B cell (primary cell): ENCODE measurements at regions not wholly inside any gene's neighbourhood (a gene's known extent, or its start where the extent isn't known, plus 50 kb on each side); places are given as distances from the start of the nearest gene placed in this dataset.

ENCODE experiments used
- ATAC-seq: fragments of 200-7000 bp; cut with Tn5 transposase; one replicate; pipeline ENCODE4 v1.10.0; 2021; ENCODE audit warnings: low read depth, mild to moderate bottlenecking, moderate number of reproducible peaks, moderate library complexity
- CTCF ChIA-PET: fragments of 350-600 bp; sonication (Branson Sonifier 250); formaldehyde crosslinking; loops from one replicate; lab custom pipeline; 2021; ENCODE audit warnings: antibody characterized with exemption, inconsistent platforms; lab: Charles Lee
- POLR2A ChIA-PET: fragments of 350-600 bp; sonication (Branson Sonifier 250); formaldehyde crosslinking; loops from one replicate; lab custom pipeline; 2021; ENCODE audit warnings: antibody characterized with exemption; lab: Charles Lee
- DNase-seq: peaks from one replicate; pipeline ENCODE4 v3.0.0; 2013
- H2AFZ ChIP-seq: 2 replicates; pipeline ENCODE4 v1.6.1; 2012; ENCODE audit warnings: mild to moderate bottlenecking, low read depth, low read length; ENCODE audit not compliant: insufficient read depth, poor library complexity, severe bottlenecking
- H3K27ac ChIP-seq, 2 donors: 1 replicate in 1 of 2; 2 replicates in 1 of 2; pipeline ENCODE4 v1.5.1; 2012 to 2013; ENCODE audit warnings: low read length in 2 of 2, mild to moderate bottlenecking in 2 of 2, moderate library complexity in 1 of 2
- H3K27me3 ChIP-seq, 4 experiments: fragments of 200-600 bp in 1 of 4; sonication (generic) in 1 of 4; replicated peaks in 1 of 4; 1 replicate in 2 of 4; 2 replicates in 2 of 4; pipeline versions ENCODE4 v1.6.1 to v1.7.0; 2013 to 2016; ENCODE audit warnings: low read length in 3 of 4, mild to moderate bottlenecking in 2 of 4, mixed read lengths in 1 of 4, moderate library complexity in 1 of 4; ENCODE audit not compliant: insufficient read depth in 4 of 4, control insufficient read depth in 3 of 4; ENCODE audit errors: control extremely low read depth in 1 of 4
- H3K36me3 ChIP-seq, 2 experiments: replicated peaks in 1 of 2; 1 replicate in 1 of 2; 2 replicates in 1 of 2; pipeline versions ENCODE4 v1.6.1 to v1.7.1; 2013; ENCODE audit warnings: low read length in 1 of 2; ENCODE audit not compliant: insufficient read depth in 2 of 2, control insufficient read depth in 1 of 2; ENCODE audit errors: control extremely low read depth in 1 of 2, extremely low read depth in 1 of 2
- H3K4me1 ChIP-seq, 2 donors: fragments of 200-600 bp in 1 of 2; sonication (generic) in 1 of 2; 1 replicate in 1 of 2; 2 replicates in 1 of 2; pipeline versions ENCODE4 v1.5.1 to v1.6.1; 2013 to 2017; ENCODE audit warnings: low read length in 2 of 2; ENCODE audit not compliant: control insufficient read depth in 2 of 2, insufficient read depth in 2 of 2
- H3K4me2 ChIP-seq: replicated peaks from 2 replicates; pipeline ENCODE3; 2012; ENCODE audit warnings: mild to moderate bottlenecking, low read depth, low read length; ENCODE audit not compliant: poor library complexity, severe bottlenecking
- H3K4me3 ChIP-seq, 5 experiments: fragments of 200-600 bp in 1 of 5; sonication (generic) in 1 of 5; 1 replicate in 3 of 5; 2 replicates in 2 of 5; pipeline versions ENCODE4 v1.5.1 to v1.7.0; 2011 to 2016; ENCODE audit warnings: low read length in 4 of 5, mild to moderate bottlenecking in 4 of 5, low read depth in 2 of 5, control low read depth in 1 of 5, moderate library complexity in 1 of 5; ENCODE audit not compliant: insufficient read depth in 1 of 5; ENCODE audit errors: control extremely low read depth in 1 of 5, extremely low read depth in 1 of 5
- H3K79me2 ChIP-seq: fragments of 200-600 bp; sonication (generic); one replicate; pipeline ENCODE4 v1.6.0; 2016; ENCODE audit warnings: low read length; ENCODE audit not compliant: control insufficient read depth, insufficient read depth
- H3K9ac ChIP-seq: fragments of 200-600 bp; sonication (generic); 2 replicates; pipeline ENCODE4 v1.6.1; 2017; ENCODE audit warnings: mild to moderate bottlenecking, low read length, moderate library complexity
- H3K9me3 ChIP-seq, 3 donors: one replicate each; pipeline versions ENCODE4 v1.6.1 to v1.7.1; 2013; ENCODE audit warnings: low read length in 2 of 3; ENCODE audit not compliant: control insufficient read depth in 2 of 3, insufficient read depth in 1 of 3; ENCODE audit errors: control extremely low read depth in 1 of 3
- H4K20me1 ChIP-seq: 2 replicates; pipeline ENCODE4 v1.6.0; 2012; ENCODE audit warnings: mild to moderate bottlenecking, low read length; ENCODE audit not compliant: insufficient read depth, control insufficient read depth, poor library complexity, severe bottlenecking
- H3K27ac Mint-ChIP-seq: one replicate; pipeline ENCODE4 v1.8.0; 2021; ENCODE audit warnings: mixed read lengths
- H3K27me3 Mint-ChIP-seq: one replicate; pipeline ENCODE4 v1.8.0; 2021; ENCODE audit warnings: mixed read lengths
- H3K4me1 Mint-ChIP-seq: one replicate; pipeline ENCODE4 v1.8.0; 2021; ENCODE audit warnings: mixed read lengths
- H3K4me3 Mint-ChIP-seq: one replicate; pipeline ENCODE4 v1.8.0; 2021; ENCODE audit warnings: mixed read lengths
- H3K9me3 Mint-ChIP-seq: one replicate; pipeline ENCODE4 v1.8.0; 2022; ENCODE audit warnings: mixed read lengths; ENCODE audit not compliant: insufficient read depth
- EZH2 ChIP-seq: IDR thresholded peaks from 2 replicates; pipeline ENCODE4 v1.6.1; 2012; ENCODE audit warnings: borderline replicate concordance, low read depth, mild to moderate bottlenecking, moderate library complexity, low read length; ENCODE audit not compliant: insufficient read depth, poor library complexity, severe bottlenecking
- WGBS: methylation state at CpG from one replicate; pipeline ENCODE4 v1.1.5; 2013; ENCODE audit warnings: missing lambda C conversion rate; ENCODE audit not compliant: insufficient coverage; 5-methylcytosine and 5-hydroxymethylcytosine counted together
- intact Hi-C: fragments of 100-400 bp; cut with micrococcal nuclease; formaldehyde crosslinking; loops from one replicate; pipeline ENCODE4 v1.10.0; 2022
- TF ChIP-seq, protein P1 (sequence below): fragments of 200-600 bp; IDR thresholded peaks from one replicate; pipeline ENCODE4 v1.8.0; 2022; ENCODE audit warnings: antibody characterized with exemption, mild to moderate bottlenecking

DNA sequence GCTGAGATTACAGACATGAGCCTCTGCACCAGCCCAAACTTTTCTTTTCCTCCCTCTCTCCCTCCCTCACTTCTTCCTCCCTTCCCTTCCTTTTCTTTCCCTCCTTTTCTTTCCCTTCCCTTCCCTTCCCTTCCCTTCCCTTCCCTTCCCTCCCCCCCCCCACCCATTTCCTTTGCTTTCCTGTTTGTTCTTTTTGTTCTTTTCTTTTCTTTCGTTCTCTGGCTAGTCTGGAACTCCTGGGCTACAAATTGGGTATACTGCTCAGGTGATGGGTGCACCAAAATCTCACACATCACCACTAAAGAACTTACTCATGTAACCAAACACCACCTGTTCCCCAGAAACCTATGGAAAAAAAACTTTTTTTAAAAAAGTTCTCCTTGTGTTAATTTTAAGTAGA, 174.8 kb upstream of the CHODL start:
- Histone ChIP-seq H3K79me2 (no peaks in the 10 kb centered on the region), H3K9ac (no peak overlapping the region), H3K4me3 (no peak overlapping the region), H3K27me3 (no peaks in the 10 kb centered on the region), H4K20me1 (no peaks in the 10 kb centered on the region), H3K4me2 (no peak overlapping the region), H3K27ac (no peak overlapping the region), H2AFZ (no peak overlapping the region), H3K4me1 (no peaks in the 10 kb centered on the region), H3K9me3 (no peaks in the 10 kb centered on the region), H3K36me3 (no peaks in the 10 kb centered on the region)
- no peak for DNase-seq
- TF ChIP-seq, protein P1, sequence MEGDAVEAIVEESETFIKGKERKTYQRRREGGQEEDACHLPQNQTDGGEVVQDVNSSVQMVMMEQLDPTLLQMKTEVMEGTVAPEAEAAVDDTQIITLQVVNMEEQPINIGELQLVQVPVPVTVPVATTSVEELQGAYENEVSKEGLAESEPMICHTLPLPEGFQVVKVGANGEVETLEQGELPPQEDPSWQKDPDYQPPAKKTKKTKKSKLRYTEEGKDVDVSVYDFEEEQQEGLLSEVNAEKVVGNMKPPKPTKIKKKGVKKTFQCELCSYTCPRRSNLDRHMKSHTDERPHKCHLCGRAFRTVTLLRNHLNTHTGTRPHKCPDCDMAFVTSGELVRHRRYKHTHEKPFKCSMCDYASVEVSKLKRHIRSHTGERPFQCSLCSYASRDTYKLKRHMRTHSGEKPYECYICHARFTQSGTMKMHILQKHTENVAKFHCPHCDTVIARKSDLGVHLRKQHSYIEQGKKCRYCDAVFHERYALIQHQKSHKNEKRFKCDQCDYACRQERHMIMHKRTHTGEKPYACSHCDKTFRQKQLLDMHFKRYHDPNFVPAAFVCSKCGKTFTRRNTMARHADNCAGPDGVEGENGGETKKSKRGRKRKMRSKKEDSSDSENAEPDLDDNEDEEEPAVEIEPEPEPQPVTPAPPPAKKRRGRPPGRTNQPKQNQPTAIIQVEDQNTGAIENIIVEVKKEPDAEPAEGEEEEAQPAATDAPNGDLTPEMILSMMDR, result no peak
- no peak for TF ChIP-seq EZH2
- H3K9me3 Mint-ChIP-seq, result no peaks in the 10 kb centered on the region
- H3K27me3 Mint-ChIP-seq, result no peaks in the 10 kb centered on the region
- H3K4me1 Mint-ChIP-seq, result no peaks in the 10 kb centered on the region
- H3K4me3 Mint-ChIP-seq, result no peak overlapping the region
- no peak for ATAC-seq
- intact Hi-C loops, result no loop called here
- POLR2A ChIA-PET, result no interaction called here
- H3K27ac Mint-ChIP-seq, result no peak overlapping the region
- WGBS, result no CpG with 5 or more reads among the region's 1 CpG
- CTCF ChIA-PET, result no interaction called here

DNA sequence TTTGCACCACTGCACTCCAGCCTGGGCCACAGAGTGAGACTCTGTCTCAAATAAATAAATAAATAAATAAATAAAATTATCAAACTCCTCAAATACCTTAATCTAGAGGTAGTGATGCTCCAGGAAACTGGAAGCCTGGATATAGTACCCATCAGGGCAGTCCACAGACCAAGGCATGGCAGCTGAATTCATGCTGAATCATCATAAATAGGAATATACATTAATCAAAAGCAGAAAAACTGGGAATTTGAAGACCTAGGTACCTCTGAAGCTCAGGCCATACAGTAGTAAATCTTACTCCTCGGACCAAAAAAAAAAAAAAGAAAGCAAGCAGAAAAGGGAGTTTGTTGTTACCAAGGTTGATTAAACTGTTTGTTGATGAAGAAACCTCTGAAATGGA, 184.2 kb upstream of the CHODL start:
- WGBS, result 100% methylated on average over 1 of the region's 1 CpG
- H3K4me3 Mint-ChIP-seq, result no peak overlapping the region
- H3K9ac ChIP-seq, result no peak overlapping the region

More for the DNA sequence above, 184.2 kb upstream of the CHODL start:
- CTCF ChIA-PET, result no interaction called here
- intact Hi-C loops, result no loop called here
- Mint-ChIP-seq H3K27me3 (no peaks in the 10 kb centered on the region), H3K27ac (no peak overlapping the region), H3K4me1 (no peaks in the 10 kb centered on the region), H3K9me3 (peaks cover 6% of the 10 kb centered on the region)
- Histone ChIP-seq H3K27me3 (no peaks in the 10 kb centered on the region), H3K4me1 (no peaks in the 10 kb centered on the region), H3K4me3 (no peak overlapping the region), H3K4me2 (no peak overlapping the region), H3K9me3 (no peaks in the 10 kb centered on the region), H2AFZ (no peak overlapping the region), H3K79me2 (no peaks in the 10 kb centered on the region), H4K20me1 (no peaks in the 10 kb centered on the region), H3K27ac (no peak overlapping the region), H3K36me3 (no peaks in the 10 kb centered on the region)
- POLR2A ChIA-PET, result no interaction called here
- ATAC-seq (no peak), DNase-seq (no peak)
- TF ChIP-seq EZH2, result no peak
- TF ChIP-seq, protein P1, result no peak
